Upper lobe of left lung (tissue), 4 donors: ENCODE measurements at regions not wholly inside any gene's neighbourhood (a gene's known extent, or its start where the extent isn't known, plus 50 kb on each side); places are given as distances from the start of the nearest gene placed in this dataset.

ENCODE experiments used
- CTCF ChIP-seq, 6 experiments: fragments of 450-650 bp in 4 of 6; fragments of 200-600 bp in 2 of 6; sonication (generic) in 2 of 6; IDR thresholded peaks; one replicate each; pipeline ENCODE4 v1.5.1; 2016 to 2019; ENCODE audit warnings: antibody characterized with exemption in 6 of 6
- POLR2A ChIP-seq, 4 donors: fragments of 450-650 bp; IDR thresholded peaks; one replicate each; pipeline ENCODE4 v1.5.1; 2016 to 2017; ENCODE audit warnings: antibody characterized with exemption in 4 of 4, mild to moderate bottlenecking in 2 of 4
- POLR2AphosphoS5 ChIP-seq, 2 donors: sonication (generic); formaldehyde crosslinking; IDR thresholded peaks; one replicate each; pipeline ENCODE4 v1.5.1; 2017; ENCODE audit warnings: antibody characterized with exemption in 2 of 2

- TF ChIP-seq CTCF (IDR thresholded peaks at IDR 0.05) (no peak), POLR2A (IDR thresholded peaks at IDR 0.05) (no peak), POLR2AphosphoS5 (IDR thresholded peaks at IDR 0.05) (no peak)
These were observed 1424.9 kb downstream of the TBC1D22A start for GRCh38 chr22:48187356-48187755.
